IMR-90 (cell line): ENCODE measurements at regions not wholly inside any gene's neighbourhood (a gene's known extent, or its start where the extent isn't known, plus 50 kb on each side); places are given as distances from the start of the nearest gene placed in this dataset.

ENCODE experiments used
- ATAC-seq: fragments of 200-7000 bp; cut with Tn5 transposase; 2 replicates; pipeline ENCODE4 v1.9.1; 2020; ENCODE audit warnings: low read depth, mild to moderate bottlenecking, moderate library complexity
- BruUV-seq: library from RNA; stranded (reverse); fragments of 400-500 nt; replicated peaks from 2 replicates; lab custom pipeline; 2021; lab: Mats Ljungman, UMichigan
- CTCF ChIA-PET: fragments of 300-600 bp; formaldehyde crosslinking; extraction: SDS; loops from one replicate; lab custom pipeline; 2021; ENCODE audit warnings: antibody characterized with exemption; lab: Yijun Ruan, JAX
- POLR2A ChIA-PET: fragments of 300-600 bp; sonication (Branson Sonifier 250); formaldehyde crosslinking; loops from one replicate; lab custom pipeline; 2022; ENCODE audit warnings: antibody characterized with exemption; ENCODE audit not compliant: unreplicated experiment; lab: Charles Lee
- DNase-seq: peaks from one replicate; pipeline ENCODE4 v3.0.0; 2013
- H2AFZ ChIP-seq: replicated peaks from 2 replicates; pipeline ENCODE3; 2013; ENCODE audit warnings: low read length, mild to moderate bottlenecking; ENCODE audit not compliant: poor library complexity
- H2AK5ac ChIP-seq: 2 replicates; pipeline ENCODE4 v1.6.1; 2013; ENCODE audit warnings: low read depth, low read length, inconsistent platforms
- H2AK9ac ChIP-seq: replicated peaks from 2 replicates; pipeline ENCODE3; 2013; ENCODE audit warnings: mild to moderate bottlenecking, low read depth, low read length, moderate library complexity; ENCODE audit not compliant: poor library complexity
- H2BK120ac ChIP-seq: 2 replicates; pipeline ENCODE4 v1.6.1; 2013; ENCODE audit warnings: low read depth, low read length, inconsistent platforms
- H2BK15ac ChIP-seq: 3 replicates; pipeline ENCODE4 v1.6.1; 2013; ENCODE audit warnings: low read depth, low read length, inconsistent platforms
- H2BK20ac ChIP-seq: 2 replicates; pipeline ENCODE4 v1.6.1; 2013; ENCODE audit warnings: low read depth, mild to moderate bottlenecking, inconsistent platforms, low read length, moderate library complexity
- H2BK5ac ChIP-seq: 2 replicates; pipeline ENCODE4 v1.6.1; 2013; ENCODE audit warnings: mild to moderate bottlenecking, low read depth, low read length, inconsistent platforms; ENCODE audit not compliant: poor library complexity, severe bottlenecking
- H3K14ac ChIP-seq: replicated peaks from 2 replicates; pipeline ENCODE4 v1.6.1; 2013; ENCODE audit warnings: low read depth, low read length, inconsistent platforms
- H3K18ac ChIP-seq: 2 replicates; pipeline ENCODE4 v1.6.1; 2013; ENCODE audit warnings: low read depth, low read length, control low read depth
- H3K23ac ChIP-seq: 2 replicates; pipeline ENCODE4 v1.6.1; 2013; ENCODE audit warnings: low read depth, low read length, inconsistent platforms
- H3K27ac ChIP-seq: 2 replicates; pipeline ENCODE4 v1.5.1; 2013; ENCODE audit warnings: mild to moderate bottlenecking, control low read depth, low read length; ENCODE audit not compliant: insufficient read depth
- H3K27me3 ChIP-seq: 2 replicates; pipeline ENCODE4 v1.6.1; 2013; ENCODE audit warnings: low read length; ENCODE audit not compliant: control insufficient read depth, insufficient read depth
- H3K36me3 ChIP-seq: 2 replicates; pipeline ENCODE4 v1.6.1; 2013; ENCODE audit warnings: low read length, mixed read lengths; ENCODE audit not compliant: control insufficient read depth, insufficient read depth
- H3K4ac ChIP-seq: 2 replicates; pipeline ENCODE4 v1.6.1; 2013; ENCODE audit warnings: low read depth, low read length, inconsistent platforms
- H3K4me1 ChIP-seq: 2 replicates; pipeline ENCODE4 v1.6.1; 2013; ENCODE audit warnings: low read length, mixed read lengths; ENCODE audit not compliant: control insufficient read depth, insufficient read depth
- H3K4me2 ChIP-seq: 2 replicates; pipeline ENCODE4 v1.6.1; 2013; ENCODE audit warnings: low read depth, mild to moderate bottlenecking, control low read depth, low read length, moderate library complexity
- H3K4me3 ChIP-seq: 2 replicates; pipeline ENCODE4 v1.5.1; 2013; ENCODE audit warnings: low read depth, mild to moderate bottlenecking, control low read depth, low read length, moderate library complexity; ENCODE audit not compliant: insufficient read depth
- H3K56ac ChIP-seq: 2 replicates; pipeline ENCODE4 v1.6.1; 2013; ENCODE audit warnings: low read length, inconsistent platforms; ENCODE audit not compliant: insufficient read depth; ENCODE audit errors: extremely low read depth
- H3K79me1 ChIP-seq, 2 experiments: 2 replicates each; pipeline ENCODE4 v1.6.1; 2013; ENCODE audit warnings: low read length in 2 of 2, inconsistent platforms in 1 of 2, low read depth in 1 of 2
- H3K9ac ChIP-seq: 2 replicates; pipeline ENCODE4 v1.6.1; 2013; ENCODE audit warnings: low read depth, low read length, control low read depth
- H3K9me1 ChIP-seq: 2 replicates; pipeline ENCODE4 v1.6.1; 2013; ENCODE audit warnings: low read length, inconsistent platforms; ENCODE audit not compliant: insufficient read depth
- H3K9me3 ChIP-seq: 2 replicates; pipeline ENCODE4 v1.6.1; 2013; ENCODE audit warnings: low read length; ENCODE audit not compliant: control insufficient read depth, insufficient read depth
- H4K20me1 ChIP-seq: 2 replicates; pipeline ENCODE4 v1.6.1; 2013; ENCODE audit warnings: low read length, inconsistent platforms; ENCODE audit not compliant: insufficient read depth
- H4K5ac ChIP-seq: 2 replicates; pipeline ENCODE4 v1.6.1; 2013; ENCODE audit warnings: mild to moderate bottlenecking, low read depth, low read length, control low read depth
- H4K8ac ChIP-seq, 2 experiments: 2 replicates each; pipeline ENCODE4 v1.6.1; 2013; ENCODE audit warnings: low read depth in 2 of 2, low read length in 2 of 2, control low read depth in 1 of 2, inconsistent platforms in 1 of 2
- H4K91ac ChIP-seq: 2 replicates; pipeline ENCODE4 v1.6.1; 2013; ENCODE audit warnings: low read depth, low read length, inconsistent platforms; ENCODE audit not compliant: insufficient read depth
- BHLHE40 ChIP-seq: fragments of 150-350 bp; IDR thresholded peaks from 2 replicates; pipeline ENCODE4 v1.6.1; 2016; ENCODE audit warnings: mild to moderate bottlenecking, low read depth, low read length
- MXI1 ChIP-seq: IDR thresholded peaks from 2 replicates; pipeline ENCODE4 v1.6.1; 2012; ENCODE audit warnings: low read depth, mild to moderate bottlenecking, low read length, moderate library complexity, borderline replicate concordance
- WGBS, 2 experiments: methylation state at CpG; one replicate each; pipeline versions ENCODE4 v1.1.5 to v1.1.7; 2013; ENCODE audit warnings: missing lambda C conversion rate in 2 of 2; ENCODE audit not compliant: insufficient read length in 1 of 2; ENCODE audit errors: extremely low coverage in 2 of 2; 5-methylcytosine and 5-hydroxymethylcytosine counted together
- dilution Hi-C: fragments of 300-500 bp; cut with HindIII; formaldehyde crosslinking; loops from one replicate; pipeline ENCODE4 v1.14.3; 2018; ENCODE audit warnings: low sequenced_read_pairs; ENCODE audit not compliant: unreplicated experiment
- in situ Hi-C: fragments of 300-500 bp; cut with MboI; formaldehyde crosslinking; loops from 3 replicates; pipeline ENCODE4 v1.14.3; 2019; ENCODE audit warnings: low sequenced_read_pairs, inconsistent platforms, mixed read lengths
- intact Hi-C: fragments of 100-400 bp; cut with micrococcal nuclease; formaldehyde crosslinking; loops from 2 replicates; pipeline ENCODE4 v1.10.0; 2022
- TF ChIP-seq, protein P1 (sequence below): fragments of 150-350 bp; IDR thresholded peaks from 2 replicates; pipeline ENCODE4 v1.6.1; 2017; ENCODE audit warnings: mild to moderate bottlenecking, antibody characterized with exemption, low read length, low read depth

DNA sequence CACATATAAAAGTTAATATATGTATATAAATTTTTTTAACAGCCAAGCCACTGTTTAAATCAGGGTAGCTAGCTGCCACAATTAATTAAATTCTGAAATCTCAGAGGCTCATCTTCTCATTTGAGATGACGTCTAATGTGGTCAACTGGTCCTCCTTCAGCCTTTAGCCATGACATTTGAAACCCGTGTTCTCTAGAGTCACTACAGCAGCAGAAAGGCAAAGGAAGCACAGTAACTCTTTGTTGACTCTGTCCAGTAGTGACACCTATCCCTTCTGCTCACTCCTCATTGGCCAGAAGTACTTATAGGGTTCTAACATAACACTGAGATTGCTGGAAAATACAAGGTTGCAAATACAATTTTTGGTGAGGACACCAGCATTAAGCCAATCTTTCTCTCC lies 555.5 kb downstream of the ETV1 start:
- dilution Hi-C loops = no loop called here
- H2AK9ac ChIP-seq = no peak overlapping the region
- no peak overlapping the region for H4K5ac ChIP-seq
- no peak overlapping the region for H2AK5ac ChIP-seq
- H3K56ac ChIP-seq = no peak overlapping the region
- no peaks in the 10 kb centered on the region for H3K27me3 ChIP-seq
- H4K91ac ChIP-seq = no peak overlapping the region
- H3K9me3 ChIP-seq = no peaks in the 10 kb centered on the region
- no peak overlapping the region for H3K9ac ChIP-seq
- no peaks in the 10 kb centered on the region for H3K79me1 ChIP-seq
- intact Hi-C loops = no loop called here
- ATAC-seq (no peak), DNase-seq (no peak)
- no peaks in the 10 kb centered on the region for H4K20me1 ChIP-seq
- no peaks in the 10 kb centered on the region for H3K4me1 ChIP-seq
- ChIA-PET POLR2A (no interaction called here), CTCF (no interaction called here)
- H4K8ac ChIP-seq = no peak overlapping the region
- no CpG with 5 or more reads among the region's 2 CpGs for WGBS, 2 experiments
- H2BK15ac ChIP-seq = no peak overlapping the region
- no peak overlapping the region for H3K4me3 ChIP-seq
- no peak overlapping the region for H3K18ac ChIP-seq
- H3K27ac ChIP-seq = no peak overlapping the region
- H3K9me1 ChIP-seq = no peaks in the 10 kb centered on the region
- TF ChIP-seq MXI1 (no peak), BHLHE40 (no peak)
- TF ChIP-seq, protein P1, sequence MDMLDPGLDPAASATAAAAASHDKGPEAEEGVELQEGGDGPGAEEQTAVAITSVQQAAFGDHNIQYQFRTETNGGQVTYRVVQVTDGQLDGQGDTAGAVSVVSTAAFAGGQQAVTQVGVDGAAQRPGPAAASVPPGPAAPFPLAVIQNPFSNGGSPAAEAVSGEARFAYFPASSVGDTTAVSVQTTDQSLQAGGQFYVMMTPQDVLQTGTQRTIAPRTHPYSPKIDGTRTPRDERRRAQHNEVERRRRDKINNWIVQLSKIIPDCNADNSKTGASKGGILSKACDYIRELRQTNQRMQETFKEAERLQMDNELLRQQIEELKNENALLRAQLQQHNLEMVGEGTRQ = no peak
- in situ Hi-C loops = no loop called here
- H3K4ac ChIP-seq = no peak overlapping the region
- H3K14ac ChIP-seq = no peak overlapping the region
- no peak overlapping the region for H2BK20ac ChIP-seq
- no peak overlapping the region for H2BK5ac ChIP-seq
- H2AFZ ChIP-seq = no peak overlapping the region
- no peak overlapping the region for H3K23ac ChIP-seq
- no peak overlapping the region for H3K4me2 ChIP-seq
- H2BK120ac ChIP-seq = no peak overlapping the region
- H3K36me3 ChIP-seq = no peaks in the 10 kb centered on the region
- BruUV-seq = no TSS peak
